Cardiac muscle cell (in vitro differentiated cells and primary cell): ENCODE measurements at regions not wholly inside any gene's neighbourhood (a gene's known extent, or its start where the extent isn't known, plus 50 kb on each side); places are given as distances from the start of the nearest gene placed in this dataset.

Experiments
- DNase-seq, 2 donors: peaks; one replicate each; pipeline versions ENCODE4 v3.0.0 to v3.0.0-alpha.2; 2010 to 2017; ENCODE audit warnings: low read depth in 1 of 2, low spot score in 1 of 2
- H3K27ac ChIP-seq: fragments of 200-600 bp; sonication (generic); 2 replicates; pipeline ENCODE4 v1.5.1; 2016
- H3K27me3 ChIP-seq: fragments of 200-600 bp; sonication (generic); 2 replicates; pipeline ENCODE4 v1.6.0; 2016; ENCODE audit warnings: control low read depth
- H3K36me3 ChIP-seq: fragments of 200-600 bp; sonication (generic); 2 replicates; pipeline ENCODE4 v1.5.1; 2016; ENCODE audit warnings: control low read depth
- H3K4me1 ChIP-seq: fragments of 200-600 bp; sonication (generic); 2 replicates; pipeline ENCODE4 v1.8.1; 2017; ENCODE audit warnings: low read depth, mild to moderate bottlenecking, mixed run types
- H3K4me3 ChIP-seq: fragments of 200-600 bp; sonication (generic); 2 replicates; pipeline ENCODE4 v1.5.1; 2016; ENCODE audit warnings: mild to moderate bottlenecking
- H3K9me3 ChIP-seq: fragments of 200-600 bp; sonication (generic); 2 replicates; pipeline ENCODE4 v1.5.1; 2017; ENCODE audit warnings: low read depth, mild to moderate bottlenecking, control low read depth
- TF ChIP-seq, protein P1 (sequence below): IDR thresholded peaks from 2 replicates; pipeline ENCODE4 v1.5.1; 2012; ENCODE audit warnings: low read depth, mild to moderate bottlenecking, low read length

DNA sequence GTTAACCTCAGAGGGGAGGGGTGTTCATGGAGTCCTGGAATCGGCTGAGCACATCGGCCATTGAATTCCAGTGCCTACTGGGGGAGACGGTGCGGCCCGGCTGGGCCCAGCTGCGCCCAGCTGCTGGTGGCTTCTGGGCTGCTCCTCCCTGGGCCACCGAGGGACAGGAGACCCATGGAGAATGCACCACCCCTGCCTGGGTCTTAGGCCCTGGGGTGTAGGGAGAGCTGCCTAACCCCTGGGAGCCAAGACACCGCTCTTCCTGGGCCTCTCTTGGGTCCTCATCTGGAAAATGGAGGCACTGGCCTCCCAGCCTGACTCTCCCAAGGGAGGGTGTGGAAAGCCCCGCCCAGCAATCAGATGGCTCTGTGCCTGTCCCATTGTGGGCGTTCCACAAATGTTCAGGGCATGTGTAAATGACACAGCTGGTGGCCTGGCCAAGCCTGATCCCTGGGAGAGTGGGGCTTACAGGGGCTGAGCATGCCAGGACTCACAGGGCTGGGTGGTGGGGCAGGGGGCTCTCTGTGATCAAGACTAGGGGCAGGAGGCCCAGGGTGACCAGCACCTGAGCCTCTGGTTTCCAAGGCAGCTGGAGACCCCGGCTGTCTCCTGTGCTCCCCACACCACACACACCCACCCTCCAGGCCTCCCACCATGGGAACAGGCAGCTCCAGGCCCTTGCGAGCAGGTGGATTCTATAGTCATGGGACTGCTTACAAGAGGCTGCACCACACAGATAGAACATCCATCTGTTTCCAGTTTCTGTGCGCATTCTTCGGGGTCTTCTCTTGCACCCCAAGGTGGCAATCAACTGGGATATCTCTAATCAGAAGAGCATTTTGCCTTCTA lies 150.9 kb downstream of the URI1 start:
- Histone ChIP-seq H3K27me3 (no peaks in the 10 kb centered on the region), H3K27ac (no peak overlapping the region), H3K4me3 (no peak overlapping the region), H3K4me1 (no peaks in the 10 kb centered on the region), H3K9me3 (no peaks in the 10 kb centered on the region), H3K36me3 (no peaks in the 10 kb centered on the region)
- no peak for DNase-seq
- TF ChIP-seq, protein P1, sequence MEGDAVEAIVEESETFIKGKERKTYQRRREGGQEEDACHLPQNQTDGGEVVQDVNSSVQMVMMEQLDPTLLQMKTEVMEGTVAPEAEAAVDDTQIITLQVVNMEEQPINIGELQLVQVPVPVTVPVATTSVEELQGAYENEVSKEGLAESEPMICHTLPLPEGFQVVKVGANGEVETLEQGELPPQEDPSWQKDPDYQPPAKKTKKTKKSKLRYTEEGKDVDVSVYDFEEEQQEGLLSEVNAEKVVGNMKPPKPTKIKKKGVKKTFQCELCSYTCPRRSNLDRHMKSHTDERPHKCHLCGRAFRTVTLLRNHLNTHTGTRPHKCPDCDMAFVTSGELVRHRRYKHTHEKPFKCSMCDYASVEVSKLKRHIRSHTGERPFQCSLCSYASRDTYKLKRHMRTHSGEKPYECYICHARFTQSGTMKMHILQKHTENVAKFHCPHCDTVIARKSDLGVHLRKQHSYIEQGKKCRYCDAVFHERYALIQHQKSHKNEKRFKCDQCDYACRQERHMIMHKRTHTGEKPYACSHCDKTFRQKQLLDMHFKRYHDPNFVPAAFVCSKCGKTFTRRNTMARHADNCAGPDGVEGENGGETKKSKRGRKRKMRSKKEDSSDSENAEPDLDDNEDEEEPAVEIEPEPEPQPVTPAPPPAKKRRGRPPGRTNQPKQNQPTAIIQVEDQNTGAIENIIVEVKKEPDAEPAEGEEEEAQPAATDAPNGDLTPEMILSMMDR, result no peak

DNA sequence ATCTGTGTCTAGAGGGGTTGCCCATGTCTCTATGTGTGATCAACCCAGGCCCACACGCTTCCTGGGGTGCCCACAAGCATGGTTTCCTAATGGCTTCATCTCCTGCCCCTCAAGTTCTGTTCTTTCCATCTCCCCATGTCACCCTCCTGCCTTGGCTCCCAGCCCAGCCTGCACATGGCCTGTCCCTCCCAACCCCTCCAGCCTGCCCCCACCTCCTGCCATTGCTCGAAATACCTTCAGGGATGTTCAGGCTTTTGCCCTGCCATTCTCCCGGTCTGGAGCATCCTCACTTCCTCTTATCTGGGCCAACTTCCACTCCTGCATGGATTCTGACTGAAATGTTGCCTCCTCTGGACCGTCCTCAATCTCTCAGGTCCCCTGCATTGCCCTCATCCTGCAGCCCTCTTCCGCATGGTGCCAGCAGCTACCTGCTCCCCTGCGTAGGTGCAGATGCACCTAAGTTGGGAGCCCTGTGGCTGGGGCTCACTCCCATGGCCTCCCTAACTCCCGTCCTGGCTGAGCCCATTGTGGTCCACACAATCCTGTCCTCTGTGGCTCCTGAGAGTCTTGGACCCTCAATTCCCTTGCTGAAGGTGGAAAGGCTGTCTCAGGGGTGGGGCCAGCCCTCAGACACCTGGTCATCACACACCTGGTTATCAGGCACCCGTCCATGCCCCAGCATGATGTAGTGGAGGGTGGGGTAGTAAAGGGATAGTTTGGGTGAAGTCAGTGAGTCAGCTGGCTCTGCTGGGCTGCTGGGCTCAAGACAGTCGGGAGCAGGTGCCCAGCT lies 152.1 kb downstream of the URI1 start:
- no peaks in the 10 kb centered on the region for H3K27me3 ChIP-seq
- H3K9me3 ChIP-seq, result no peaks in the 10 kb centered on the region
- H3K4me3 ChIP-seq, result no peak overlapping the region
- no peaks in the 10 kb centered on the region for H3K36me3 ChIP-seq
- no peak overlapping the region for H3K27ac ChIP-seq
- no peaks in the 10 kb centered on the region for H3K4me1 ChIP-seq
- no peak for DNase-seq
- TF ChIP-seq, protein P1, result no peak

- DNase-seq, result no peak
- H3K9me3 ChIP-seq, result no peaks in the 10 kb centered on the region
- H3K36me3 ChIP-seq, result no peaks in the 10 kb centered on the region
- TF ChIP-seq, protein P1, result no peak
- no peak overlapping the region for H3K4me3 ChIP-seq
- no peak overlapping the region for H3K27ac ChIP-seq
- no peaks in the 10 kb centered on the region for H3K4me1 ChIP-seq
- H3K27me3 ChIP-seq, result no peaks in the 10 kb centered on the region
These were observed 152.7 kb downstream of the URI1 start for GRCh38 chr19:30094756-30095140.

DNA sequence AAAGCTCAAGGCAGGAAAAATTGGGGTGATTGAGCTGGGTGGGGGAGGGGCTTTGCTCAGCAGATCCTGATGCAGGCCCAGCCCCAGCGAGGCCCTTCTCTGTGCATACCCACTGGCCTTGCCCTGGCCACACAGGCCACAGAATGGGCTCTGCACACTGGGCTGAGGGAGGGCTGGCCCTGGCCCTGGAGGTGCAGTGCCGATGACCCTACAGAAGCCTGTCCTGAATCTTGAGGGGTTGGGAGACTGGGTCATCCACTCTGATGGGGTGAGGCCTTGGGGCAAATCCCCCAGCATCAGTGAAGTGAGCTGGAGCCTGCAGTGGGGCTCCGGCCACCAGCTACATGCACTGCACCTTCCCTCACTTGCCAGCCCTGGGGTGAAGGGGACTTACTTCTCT lies 153.1 kb downstream of the URI1 start:
- no peaks in the 10 kb centered on the region for H3K4me1 ChIP-seq
- TF ChIP-seq, protein P1, result no peak

GRCh38 chr19:30096596-30097370 lies 154.7 kb downstream of the URI1 start:
- Histone ChIP-seq H3K4me1 (no peaks in the 10 kb centered on the region), H3K27me3 (no peaks in the 10 kb centered on the region), H3K9me3 (no peaks in the 10 kb centered on the region), H3K36me3 (no peaks in the 10 kb centered on the region), H3K4me3 (no peak overlapping the region), H3K27ac (no peak overlapping the region)
- DNase-seq, result no peak
- TF ChIP-seq, protein P1, result no peak

More for the DNA sequence above, 153.1 kb downstream of the URI1 start:
- no peak for DNase-seq
- Histone ChIP-seq H3K9me3 (no peaks in the 10 kb centered on the region), H3K36me3 (no peaks in the 10 kb centered on the region), H3K4me3 (no peak overlapping the region), H3K27me3 (no peaks in the 10 kb centered on the region), H3K27ac (no peak overlapping the region)
